Activated CD4-positive, alpha-beta T cell treated with anti-CD3 and anti-CD28 coated beads for 36 hours (primary cell): ENCODE measurements at regions not wholly inside any gene's neighbourhood (a gene's known extent, or its start where the extent isn't known, plus 50 kb on each side); places are given as distances from the start of the nearest gene placed in this dataset.

Source experiments
- ATAC-seq: fragments of 200-7000 bp; cut with Tn5 transposase; one replicate; pipeline ENCODE4 v1.10.0; 2021; ENCODE audit warnings: mild to moderate bottlenecking, moderate library complexity
- CTCF ChIA-PET: fragments of 350-600 bp; sonication (Branson Sonifier 250); formaldehyde crosslinking; loops from one replicate; lab custom pipeline; 2021; ENCODE audit warnings: antibody characterized with exemption; lab: Charles Lee
- POLR2A ChIA-PET: fragments of 350-600 bp; sonication (Branson Sonifier 250); formaldehyde crosslinking; loops from one replicate; lab custom pipeline; 2021; ENCODE audit warnings: antibody characterized with exemption, inconsistent platforms; lab: Charles Lee
- DNase-seq: peaks from one replicate; pipeline ENCODE4 v3.0.0-alpha.2; 2020
- H3K27ac Mint-ChIP-seq: one replicate; pipeline ENCODE4 v1.8.0; 2021; ENCODE audit warnings: mixed read lengths
- H3K27me3 Mint-ChIP-seq: one replicate; pipeline ENCODE4 v1.8.0; 2021; ENCODE audit warnings: mixed read lengths
- H3K36me3 Mint-ChIP-seq: one replicate; pipeline ENCODE4 v1.8.0; 2021; ENCODE audit warnings: low read depth, mixed read lengths
- H3K4me1 Mint-ChIP-seq: one replicate; pipeline ENCODE4 v1.8.0; 2021; ENCODE audit warnings: mixed read lengths
- H3K4me3 Mint-ChIP-seq: one replicate; pipeline ENCODE4 v1.8.0; 2021; ENCODE audit warnings: mild to moderate bottlenecking, moderate library complexity, mixed read lengths
- H3K9me3 Mint-ChIP-seq: one replicate; pipeline ENCODE4 v1.8.0; 2021; ENCODE audit warnings: low read depth, mixed read lengths
- intact Hi-C, 2 experiments: fragments of 100-400 bp; cut with DNase I in 1 of 2; cut with micrococcal nuclease in 1 of 2; formaldehyde crosslinking; loops; one replicate each; pipeline versions ENCODE4 v1.14.2 to v1.15.1; 2022 to 2024; cut with DNase I, micrococcal nuclease

DNA sequence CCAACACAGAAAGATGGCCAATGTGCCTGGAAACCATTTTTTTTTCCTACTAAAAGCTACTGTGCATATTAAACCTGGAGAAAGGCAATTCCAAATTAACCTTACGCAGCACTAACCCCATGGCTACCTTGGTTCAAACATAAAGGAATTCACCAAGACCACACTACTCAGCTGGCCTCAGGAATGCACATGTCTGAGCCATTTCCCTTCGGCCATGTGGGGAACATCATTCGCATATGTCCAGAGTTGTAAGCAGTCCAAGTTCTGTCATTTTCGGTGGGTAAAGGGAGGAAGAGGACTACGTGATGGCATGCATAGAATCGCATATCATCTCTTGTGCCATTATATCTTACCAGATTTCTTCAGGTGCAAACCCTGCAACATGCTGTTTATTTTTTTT, 175.4 kb downstream of the NTMT2 start:
- Mint-ChIP-seq H3K36me3 (no peaks in the 10 kb centered on the region), H3K4me3 (no peak overlapping the region), H3K27ac (no peak overlapping the region), H3K27me3 (peaks cover 7% of the 10 kb centered on the region), H3K9me3 (no peaks in the 10 kb centered on the region), H3K4me1 (no peaks in the 10 kb centered on the region)
- no peak for ATAC-seq
- no peak for DNase-seq
- intact Hi-C loops, result no loop called here
- POLR2A ChIA-PET, result no interaction called here
- CTCF ChIA-PET, result no interaction called here

DNA sequence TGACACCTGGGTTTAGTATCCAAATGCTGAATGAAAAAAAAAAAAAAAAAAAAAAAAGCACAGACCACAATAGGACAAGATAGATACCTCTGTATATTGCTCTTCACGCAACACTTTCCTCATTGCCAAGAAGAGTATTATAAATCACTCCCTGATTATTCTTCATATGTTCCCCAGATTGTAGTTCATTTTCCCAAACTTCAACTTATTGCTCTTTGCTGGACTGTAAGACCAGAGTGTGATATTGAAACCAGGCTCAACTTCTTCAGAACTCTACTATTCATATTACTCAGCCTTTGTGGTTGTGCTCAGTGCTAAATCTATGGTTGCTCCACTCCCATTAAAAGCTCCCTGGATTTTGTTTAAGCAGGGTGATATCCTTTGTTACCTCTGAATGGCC, 180.4 kb downstream of the NTMT2 start:
- no peak for ATAC-seq
- intact Hi-C loops, result no loop called here
- Mint-ChIP-seq H3K4me3 (no peak overlapping the region), H3K9me3 (no peaks in the 10 kb centered on the region), H3K27me3 (peaks cover 8% of the 10 kb centered on the region), H3K4me1 (no peaks in the 10 kb centered on the region), H3K27ac (no peak overlapping the region), H3K36me3 (no peaks in the 10 kb centered on the region)
- DNase-seq, result no peak
- POLR2A ChIA-PET, result no interaction called here
- CTCF ChIA-PET, result no interaction called here

DNA sequence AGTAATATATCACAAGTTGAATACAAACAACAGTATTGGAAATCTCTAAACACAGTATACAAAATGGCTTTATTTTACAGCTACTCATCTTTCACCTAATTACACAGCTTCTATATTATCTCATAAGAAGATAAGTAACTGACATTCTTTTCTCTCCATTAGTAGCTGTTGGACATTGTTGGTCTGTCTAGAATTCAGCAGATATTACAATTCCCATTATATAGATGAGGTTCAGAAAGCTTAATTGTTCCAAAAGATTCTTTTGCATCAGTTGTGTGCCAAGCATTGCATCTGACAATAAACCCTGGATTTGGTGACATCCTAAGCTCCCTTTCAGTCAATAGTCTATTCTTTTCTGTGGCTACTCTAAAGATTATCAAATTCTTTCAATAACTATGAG, 187.0 kb downstream of the NTMT2 start:
- H3K27me3 Mint-ChIP-seq, result no peaks in the 10 kb centered on the region
- ChIA-PET POLR2A (no interaction called here), CTCF (no interaction called here)
- no peak for ATAC-seq
- H3K27ac Mint-ChIP-seq, result no peak overlapping the region
- no peak overlapping the region for H3K4me3 Mint-ChIP-seq
- no peak for DNase-seq
- no peaks in the 10 kb centered on the region for H3K36me3 Mint-ChIP-seq
- no peaks in the 10 kb centered on the region for H3K4me1 Mint-ChIP-seq
- H3K9me3 Mint-ChIP-seq, result no peaks in the 10 kb centered on the region
- intact Hi-C loops, result no loop called here

DNA sequence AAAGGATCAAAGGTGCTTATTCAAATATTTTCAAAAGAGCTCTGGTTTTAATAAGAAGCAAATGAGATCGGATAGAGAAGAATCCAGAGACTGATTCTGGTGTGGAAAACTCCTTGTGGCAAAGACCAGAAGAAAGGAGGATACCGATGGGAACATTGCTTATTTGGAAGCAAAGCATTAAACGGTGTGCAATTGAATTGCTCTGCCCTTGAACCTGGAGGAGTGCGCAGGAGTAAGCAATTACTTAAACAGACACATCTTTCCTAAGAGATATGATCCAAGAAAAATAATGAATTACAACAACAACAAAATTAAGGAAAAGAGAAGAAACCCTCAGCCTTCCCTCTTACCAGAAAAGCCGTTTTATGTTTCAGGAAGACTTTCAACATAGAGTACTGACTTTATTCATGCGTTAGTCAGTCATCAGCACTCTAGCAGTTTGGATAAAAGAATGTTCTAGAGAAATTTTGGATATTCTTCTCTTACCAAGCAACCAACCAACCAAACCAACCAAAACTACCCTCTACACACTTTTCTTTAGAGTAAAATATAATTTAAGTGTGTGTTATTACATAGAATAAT, 191.7 kb downstream of the NTMT2 start:
- Mint-ChIP-seq H3K4me3 (no peak overlapping the region), H3K4me1 (no peaks in the 10 kb centered on the region), H3K27ac (no peak overlapping the region), H3K27me3 (no peaks in the 10 kb centered on the region), H3K36me3 (no peaks in the 10 kb centered on the region), H3K9me3 (no peaks in the 10 kb centered on the region)
- no peak for ATAC-seq
- intact Hi-C loops, result no loop called here
- ChIA-PET POLR2A (no interaction called here), CTCF (no interaction called here)
- DNase-seq, result no peak

DNA sequence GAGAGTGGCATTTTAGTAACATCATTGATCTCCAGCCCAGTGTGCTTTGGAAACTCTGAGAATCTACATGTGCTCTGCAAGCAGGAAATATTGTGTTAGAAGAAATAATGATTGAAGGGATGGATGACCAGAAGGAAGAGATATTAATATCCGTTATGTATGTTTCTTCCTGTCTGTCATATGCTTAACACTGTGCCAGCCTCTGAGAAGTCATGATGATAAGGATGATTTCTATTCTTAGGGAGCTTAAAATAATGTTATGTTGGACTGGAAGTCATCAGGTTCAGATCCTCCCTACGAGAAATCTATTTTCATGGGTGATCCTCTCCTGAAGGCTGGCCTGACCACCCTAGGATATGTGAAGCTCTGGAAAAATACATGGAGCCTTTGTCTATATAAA, 192.4 kb upstream of the GORAB start:
- CTCF ChIA-PET, result no interaction called here
- H3K27me3 Mint-ChIP-seq, result peaks cover 2% of the 10 kb centered on the region
- intact Hi-C loops, result no loop called here
- H3K4me3 Mint-ChIP-seq, result no peak overlapping the region
- no peak for DNase-seq
- H3K9me3 Mint-ChIP-seq, result no peaks in the 10 kb centered on the region
- no peak overlapping the region for H3K27ac Mint-ChIP-seq
- no peaks in the 10 kb centered on the region for H3K36me3 Mint-ChIP-seq
- no peak for ATAC-seq
- no peaks in the 10 kb centered on the region for H3K4me1 Mint-ChIP-seq
- POLR2A ChIA-PET, result no interaction called here

DNA sequence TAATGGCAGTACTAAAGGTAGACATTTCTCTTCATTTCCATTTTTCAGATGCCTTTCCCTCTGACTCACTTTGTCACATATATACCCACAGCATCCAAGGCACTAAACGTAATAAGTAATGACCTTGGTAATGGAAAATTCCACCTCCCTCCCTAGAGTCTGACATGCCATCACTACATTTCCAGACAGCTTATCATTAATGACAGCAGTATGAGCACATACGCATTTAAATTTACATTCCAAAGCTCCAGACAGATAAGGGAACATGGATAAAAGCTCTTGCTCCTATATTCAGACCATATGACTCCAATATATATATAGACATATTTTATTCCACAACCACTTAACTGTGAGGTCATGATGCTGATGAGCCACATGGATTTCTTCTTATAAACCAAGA, 191.7 kb upstream of the GORAB start:
- DNase-seq (no peak), ATAC-seq (no peak)
- H3K4me3 Mint-ChIP-seq, result no peak overlapping the region
- ChIA-PET CTCF (no interaction called here), POLR2A (no interaction called here)
- H3K27ac Mint-ChIP-seq, result no peak overlapping the region
- H3K9me3 Mint-ChIP-seq, result no peaks in the 10 kb centered on the region
- intact Hi-C loops, result no loop called here
- no peaks in the 10 kb centered on the region for H3K4me1 Mint-ChIP-seq
- H3K27me3 Mint-ChIP-seq, result peaks cover 2% of the 10 kb centered on the region
- no peaks in the 10 kb centered on the region for H3K36me3 Mint-ChIP-seq

DNA sequence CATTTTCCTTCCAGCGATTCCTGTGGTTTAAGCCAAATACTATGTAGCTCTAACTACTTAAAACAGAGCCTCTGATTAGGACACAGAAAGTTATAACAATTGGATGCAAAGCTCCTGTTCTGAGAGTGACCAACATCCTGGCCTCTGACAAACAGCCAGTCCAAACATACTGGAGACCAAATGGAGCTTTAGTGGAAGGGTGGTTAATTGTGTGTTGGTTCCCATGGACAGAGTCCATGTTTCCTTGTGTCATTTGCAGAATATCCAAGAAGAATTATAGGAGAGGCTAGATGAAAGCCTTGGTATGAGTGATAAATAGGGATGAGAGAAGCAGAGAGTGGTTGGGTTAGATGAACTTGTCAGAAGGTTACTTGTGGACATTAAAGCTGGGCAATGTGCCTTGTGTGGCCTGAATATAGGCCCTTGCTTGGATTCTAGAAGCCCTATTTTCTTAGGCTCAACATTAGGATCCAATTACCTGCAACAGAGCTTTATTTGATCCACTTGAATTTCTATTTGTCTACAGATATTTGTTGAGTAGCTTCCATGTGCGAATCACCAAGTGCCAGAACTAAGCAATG, 180.5 kb upstream of the GORAB start:
- peaks cover 11% of the 10 kb centered on the region for H3K27me3 Mint-ChIP-seq
- H3K4me1 Mint-ChIP-seq, result no peaks in the 10 kb centered on the region
- DNase-seq (no peak), ATAC-seq (no peak)
- ChIA-PET POLR2A (no interaction called here), CTCF (interaction anchor here (0.7 kb wide), 1 partner anchor 1744 kb away, joined by 3 read pairs; no protein-coding TSS in a partner anchor)
- H3K4me3 Mint-ChIP-seq, result no peak overlapping the region
- intact Hi-C loops, result no loop called here
- no peaks in the 10 kb centered on the region for H3K9me3 Mint-ChIP-seq
- no peak overlapping the region for H3K27ac Mint-ChIP-seq
- H3K36me3 Mint-ChIP-seq, result no peaks in the 10 kb centered on the region

DNA sequence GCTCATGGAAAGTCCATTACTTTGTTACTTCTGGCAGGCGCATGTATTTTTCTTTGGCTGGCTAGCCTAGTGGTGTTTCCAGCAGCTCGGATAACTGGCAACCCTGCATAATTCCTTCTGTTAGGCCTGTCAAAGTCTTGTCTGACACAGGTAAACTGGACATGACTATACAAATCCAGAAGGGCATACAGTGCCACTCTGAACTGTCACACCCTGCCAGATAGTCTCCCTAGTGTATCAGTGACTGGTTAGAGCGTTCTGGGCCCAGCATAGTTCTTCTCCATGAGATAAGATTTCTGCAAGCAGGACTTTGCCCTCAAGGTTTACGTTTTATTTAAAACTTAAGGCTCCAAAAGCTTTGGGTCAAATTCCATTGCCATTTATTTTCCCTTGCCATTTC, 177.7 kb upstream of the GORAB start:
- ChIA-PET CTCF (no interaction called here), POLR2A (no interaction called here)
- peaks cover 6% of the 10 kb centered on the region for H3K27me3 Mint-ChIP-seq
- no peaks in the 10 kb centered on the region for H3K4me1 Mint-ChIP-seq
- no peaks in the 10 kb centered on the region for H3K9me3 Mint-ChIP-seq
- H3K4me3 Mint-ChIP-seq, result no peak overlapping the region
- DNase-seq (no peak), ATAC-seq (no peak)
- H3K27ac Mint-ChIP-seq, result no peak overlapping the region
- intact Hi-C loops, result no loop called here
- no peaks in the 10 kb centered on the region for H3K36me3 Mint-ChIP-seq

DNA sequence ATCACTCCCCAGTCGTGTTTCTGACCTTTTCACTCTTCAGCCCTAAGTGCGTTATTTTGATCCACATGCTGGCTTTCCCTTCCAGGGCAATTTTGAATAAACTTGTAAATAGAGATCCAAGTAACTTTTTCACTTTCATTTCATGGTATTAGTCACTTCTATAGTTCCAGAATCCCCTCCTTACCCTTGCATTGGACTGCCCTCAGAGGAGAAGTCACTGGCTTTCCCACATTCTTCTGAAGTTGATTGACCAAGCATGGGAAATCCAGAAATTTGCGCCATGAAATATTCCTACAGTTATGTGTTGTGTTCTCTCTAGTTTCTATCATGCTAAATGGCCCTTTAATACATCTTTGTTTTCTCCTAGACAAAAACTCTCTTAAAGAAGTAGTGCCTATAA, 177.3 kb upstream of the GORAB start:
- ChIA-PET POLR2A (no interaction called here), CTCF (no interaction called here)
- no peak for DNase-seq
- peaks cover 6% of the 10 kb centered on the region for H3K27me3 Mint-ChIP-seq
- no peak for ATAC-seq
- no peak overlapping the region for H3K4me3 Mint-ChIP-seq
- intact Hi-C loops, result no loop called here
- no peaks in the 10 kb centered on the region for H3K4me1 Mint-ChIP-seq
- peaks cover 3% of the 10 kb centered on the region for H3K9me3 Mint-ChIP-seq
- no peaks in the 10 kb centered on the region for H3K36me3 Mint-ChIP-seq
- no peak overlapping the region for H3K27ac Mint-ChIP-seq

DNA sequence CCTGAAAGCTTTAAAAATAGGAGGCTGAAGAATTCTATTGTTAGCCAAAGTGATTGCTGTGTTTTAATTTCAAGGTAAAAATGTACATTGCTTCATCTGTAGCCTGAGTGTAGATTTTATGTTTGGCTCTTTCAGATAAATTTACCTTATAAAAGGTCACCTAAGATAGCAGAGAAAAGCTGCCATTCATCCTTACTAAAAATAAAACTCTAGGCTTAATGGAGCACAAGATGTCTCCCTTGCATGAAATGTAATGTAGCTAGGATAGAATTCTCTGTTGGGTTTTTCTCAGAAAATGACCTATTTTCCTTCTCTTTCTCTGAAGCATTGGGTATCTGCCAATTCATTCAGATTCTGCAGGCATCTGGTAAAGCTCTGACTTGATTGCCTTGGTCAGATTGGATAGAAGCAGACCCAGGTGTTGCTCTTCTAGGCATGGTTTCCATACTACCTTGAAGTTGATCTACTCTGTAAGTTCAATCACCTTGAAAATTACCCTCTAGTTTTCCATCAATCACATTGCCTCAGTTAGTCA, 176.6 kb upstream of the GORAB start:
- ChIA-PET CTCF (no interaction called here), POLR2A (no interaction called here)
- peaks cover 6% of the 10 kb centered on the region for H3K27me3 Mint-ChIP-seq
- H3K9me3 Mint-ChIP-seq, result peaks cover 7% of the 10 kb centered on the region
- no peak overlapping the region for H3K27ac Mint-ChIP-seq
- H3K4me3 Mint-ChIP-seq, result no peak overlapping the region
- DNase-seq (no peak), ATAC-seq (no peak)
- H3K36me3 Mint-ChIP-seq, result no peaks in the 10 kb centered on the region
- intact Hi-C loops, result no loop called here
- H3K4me1 Mint-ChIP-seq, result no peaks in the 10 kb centered on the region

DNA sequence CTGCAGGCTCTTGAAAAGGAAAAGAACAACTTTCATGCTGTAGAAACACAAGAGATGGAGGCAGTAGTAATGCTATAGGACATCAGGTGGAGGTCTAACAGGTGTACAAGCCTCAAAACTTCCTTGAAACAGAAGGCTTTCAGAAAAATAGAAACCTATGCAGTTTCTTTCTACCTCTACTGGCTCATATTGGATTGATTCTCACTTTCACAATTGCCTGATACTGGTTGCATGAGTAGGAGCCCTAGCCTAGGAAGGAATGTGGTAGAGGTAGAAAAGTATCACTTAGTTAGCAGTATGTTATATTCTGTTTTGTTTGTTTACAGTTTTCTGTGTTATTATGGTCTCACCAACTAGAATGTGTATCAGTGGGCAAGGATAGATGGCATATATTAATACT, 175.4 kb upstream of the GORAB start:
- CTCF ChIA-PET, result no interaction called here
- no peak for ATAC-seq
- Mint-ChIP-seq H3K4me3 (no peak overlapping the region), H3K27me3 (peaks cover 6% of the 10 kb centered on the region), H3K9me3 (peaks cover 7% of the 10 kb centered on the region), H3K4me1 (no peaks in the 10 kb centered on the region), H3K36me3 (no peaks in the 10 kb centered on the region), H3K27ac (no peak overlapping the region)
- DNase-seq, result no peak
- POLR2A ChIA-PET, result no interaction called here
- intact Hi-C loops, result no loop called here

DNA sequence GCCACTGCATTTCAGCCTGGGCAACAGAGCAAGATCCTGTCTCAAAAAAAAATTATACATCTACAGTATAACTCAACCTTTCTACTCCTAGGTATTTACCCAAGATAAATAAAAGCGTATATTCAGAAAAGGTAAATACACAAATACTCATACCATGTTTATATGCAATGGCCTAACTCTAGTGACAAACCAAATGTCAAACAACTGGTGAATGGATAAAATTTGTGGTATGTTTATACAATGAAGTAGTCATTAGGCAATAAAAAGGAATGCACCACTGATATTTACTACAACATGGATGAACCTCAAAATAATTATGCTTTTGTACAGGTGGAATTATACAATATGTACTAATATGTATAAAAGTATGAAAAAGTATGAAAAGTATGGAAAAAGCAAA, 174.2 kb upstream of the GORAB start:
- Mint-ChIP-seq H3K36me3 (no peaks in the 10 kb centered on the region), H3K4me3 (no peak overlapping the region), H3K27ac (no peak overlapping the region), H3K9me3 (peaks cover 7% of the 10 kb centered on the region), H3K27me3 (peaks cover 6% of the 10 kb centered on the region), H3K4me1 (no peaks in the 10 kb centered on the region)
- DNase-seq (no peak), ATAC-seq (no peak)
- ChIA-PET CTCF (no interaction called here), POLR2A (no interaction called here)
- intact Hi-C loops, result no loop called here
